ENCODE measurements at regions not wholly inside any gene's neighbourhood (a gene's known extent, or its start where the extent isn't known, plus 50 kb on each side); places are given as distances from the start of the nearest gene placed in this dataset.

GRCh38 chr5:118687661-118688621, 300.4 kb downstream of the DTWD2 start:
- DNase-seq (ENCODE audit: low read depth), result no peak

GRCh38 chr5:118687100-118687499, 301.2 kb downstream of the DTWD2 start:
- DNase-seq (ENCODE audit: low read depth), result no peak

- no peak for DNase-seq (ENCODE audit: low read depth)
These were observed 306.7 kb downstream of the DTWD2 start for GRCh38 chr5:118681655-118682054.

DNA sequence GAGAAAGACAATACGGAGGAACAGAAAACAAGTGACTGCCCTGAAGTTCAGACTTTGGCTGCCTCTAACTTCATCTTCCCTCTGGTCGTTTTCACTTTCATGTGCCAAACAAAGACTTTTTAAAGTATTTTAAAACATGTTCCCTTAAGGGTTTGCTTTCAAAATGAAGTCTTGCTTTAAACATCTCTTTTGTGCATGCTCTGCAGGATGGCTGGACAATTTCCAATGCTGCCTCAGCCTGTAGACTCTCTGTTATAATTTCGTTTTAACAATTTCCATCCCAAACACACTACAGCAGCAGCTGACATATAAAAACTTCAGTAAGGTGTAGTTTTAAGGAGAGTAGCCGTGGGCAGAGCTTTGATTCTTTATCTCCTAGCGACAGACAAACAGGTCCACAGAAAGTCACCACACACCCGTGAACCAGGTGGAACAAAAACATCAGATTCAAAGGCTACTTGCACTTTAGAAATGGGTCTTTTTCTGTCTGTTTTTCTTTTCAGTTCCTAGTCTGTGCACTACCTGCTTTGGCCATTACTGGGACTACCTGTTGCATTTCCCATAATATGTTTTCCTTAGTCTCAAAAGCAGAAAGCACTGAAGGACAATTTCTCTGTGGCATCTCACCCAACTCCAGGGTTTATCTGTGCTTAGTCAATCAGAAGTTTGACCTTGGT, 308.9 kb downstream of the DTWD2 start:
- no peak for DNase-seq (ENCODE audit: low read depth)

- DNase-seq (ENCODE audit: low read depth), result no peak
These were observed 309.6 kb downstream of the DTWD2 start for GRCh38 chr5:118678746-118679145.

DNA sequence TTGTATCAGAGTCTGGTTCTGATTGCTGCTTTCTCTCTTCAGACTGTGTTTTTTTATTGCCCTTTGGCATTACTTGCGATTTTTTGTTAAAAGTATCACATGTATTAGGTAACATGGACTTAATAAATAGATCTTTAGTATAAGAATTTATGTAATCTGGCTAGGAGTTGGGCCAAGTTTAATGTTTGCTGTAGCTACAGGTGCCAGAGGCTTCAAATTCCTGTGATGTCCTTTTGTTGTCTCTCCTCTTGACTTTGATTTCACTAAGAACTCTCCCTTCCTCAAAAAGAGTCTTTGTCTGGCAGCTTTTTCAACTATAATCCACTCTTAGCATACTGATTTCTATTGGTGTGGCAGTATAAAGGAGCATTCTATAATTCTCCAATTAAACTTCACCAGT, 313.1 kb downstream of the DTWD2 start:
- DNase-seq (ENCODE audit: low read depth), result no peak

DNA sequence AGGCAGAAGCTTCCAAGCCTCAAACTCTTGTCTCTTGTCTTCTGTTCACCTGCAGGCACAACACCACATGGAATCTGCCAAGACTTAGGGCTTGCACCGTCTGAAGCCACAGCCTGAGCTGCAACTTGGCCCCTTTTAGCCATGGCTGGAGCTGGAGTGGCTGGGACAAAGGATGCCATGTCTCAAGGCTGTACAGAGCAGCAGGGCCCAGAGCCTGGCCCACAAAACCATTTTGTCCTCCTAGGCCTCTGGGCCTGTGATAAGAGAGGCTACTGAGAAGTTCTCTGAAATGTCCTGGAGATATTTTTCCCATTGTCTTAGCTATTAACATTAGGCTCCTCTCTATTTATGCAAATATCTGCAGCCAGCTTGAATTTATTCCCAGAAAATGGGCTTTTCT, 330.8 kb downstream of the DTWD2 start:
- DNase-seq (ENCODE audit: low read depth), result no peak

- no peak for DNase-seq (ENCODE audit: low read depth)
These were observed 334.5 kb downstream of the DTWD2 start for GRCh38 chr5:118653872-118654271.

- no peak for DNase-seq (ENCODE audit: low read depth)
These were observed 335.2 kb downstream of the DTWD2 start for GRCh38 chr5:118653183-118653582.

DNA sequence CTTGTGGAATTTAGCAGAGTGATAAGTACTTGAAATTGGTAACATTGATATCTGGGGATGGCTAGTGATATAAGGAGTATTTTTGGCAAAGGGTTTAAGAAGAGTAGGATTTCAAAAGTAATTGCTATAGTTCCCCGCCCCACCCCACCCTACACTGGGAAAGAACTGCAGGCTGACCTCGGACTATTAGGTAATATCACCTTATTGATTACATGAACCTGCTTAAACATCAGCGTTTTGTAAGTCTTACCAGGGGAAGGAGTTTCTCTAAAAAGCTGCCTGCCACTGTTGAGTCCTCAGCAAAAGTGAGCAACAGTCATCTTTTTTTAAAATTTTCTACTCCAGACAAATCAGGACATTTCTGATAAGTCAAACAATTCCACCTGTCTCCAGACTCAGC, 337.3 kb downstream of the DTWD2 start:
- DNase-seq (ENCODE audit: low read depth), result no peak

DNA sequence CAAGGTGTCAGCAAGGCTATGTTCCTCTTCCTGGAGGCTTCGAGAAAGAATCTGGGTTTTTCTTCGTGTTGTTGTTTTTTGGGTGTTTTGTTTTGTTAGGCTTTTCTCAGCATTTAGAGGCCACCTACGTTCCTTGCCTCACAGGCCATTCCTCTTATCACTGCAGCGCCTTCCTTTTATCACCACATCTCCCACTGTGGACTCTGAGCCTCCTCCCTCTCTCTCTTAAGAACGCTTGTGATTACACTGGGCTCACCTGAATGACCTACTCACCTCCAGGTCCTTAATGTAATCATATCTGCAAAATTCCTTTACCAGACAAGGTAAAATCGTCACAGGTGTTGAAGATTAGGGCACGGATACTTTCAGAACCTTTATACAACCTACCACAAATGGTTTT, 340.8 kb downstream of the DTWD2 start:
- no peak for DNase-seq (ENCODE audit: low read depth)

DNA sequence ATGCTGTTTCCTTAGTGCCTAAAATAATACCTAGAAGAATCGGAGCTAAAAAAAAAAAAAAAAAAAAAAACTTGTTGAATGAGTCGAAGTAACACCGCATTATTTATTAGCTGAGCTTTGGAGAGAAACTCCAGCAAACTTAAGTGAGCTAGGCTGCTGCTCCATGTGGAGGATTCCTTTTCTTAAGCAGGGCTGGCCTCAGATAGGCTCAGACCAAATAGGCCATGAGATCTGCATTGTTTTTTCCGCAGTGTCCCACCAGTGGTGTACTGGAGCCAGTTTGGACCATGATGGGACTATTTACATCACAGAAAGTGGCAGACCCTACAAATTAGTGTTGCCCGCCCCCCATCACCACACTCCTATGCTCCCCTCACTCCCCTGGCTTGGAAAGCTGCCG, 341.4 kb downstream of the DTWD2 start:
- no peak for DNase-seq (ENCODE audit: low read depth)

- DNase-seq (ENCODE audit: low read depth), result no peak
These were observed 350.2 kb downstream of the DTWD2 start for GRCh38 chr5:118637947-118638670.

DNA sequence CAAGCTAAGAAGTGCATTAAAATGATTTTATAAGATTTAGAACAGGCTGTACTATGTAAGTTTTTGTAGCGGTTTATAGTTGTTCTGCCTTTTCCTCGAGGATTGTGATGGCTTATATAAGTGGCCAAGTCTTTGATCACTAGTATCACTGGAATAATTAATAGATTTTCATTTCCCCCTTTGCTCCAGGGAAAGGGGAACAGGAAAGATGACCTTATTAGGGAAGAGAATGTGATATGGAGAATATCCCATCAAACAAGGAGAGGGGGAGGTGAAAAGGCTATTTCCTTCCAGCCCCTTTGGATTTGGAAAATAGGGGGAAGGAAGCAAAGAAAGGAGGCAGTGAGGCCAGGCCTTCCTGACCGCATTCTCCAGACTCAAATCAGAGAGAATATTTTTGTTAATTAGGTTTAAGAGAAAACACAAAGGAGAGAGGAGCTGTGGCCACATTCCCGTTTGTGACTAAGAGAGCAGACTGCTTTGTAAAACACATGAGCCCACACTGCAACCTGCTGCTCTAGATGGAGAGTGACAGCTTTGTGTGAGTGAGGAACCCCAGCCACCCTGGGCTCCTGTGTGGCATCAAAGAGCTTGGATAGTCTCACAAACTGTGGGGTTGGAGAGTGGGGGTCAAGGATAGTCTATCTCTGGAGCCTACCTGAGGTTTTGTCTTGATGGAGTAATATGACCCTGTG, 359.5 kb downstream of the DTWD2 start:
- DNase-seq (ENCODE audit: low read depth), result no peak

DNA sequence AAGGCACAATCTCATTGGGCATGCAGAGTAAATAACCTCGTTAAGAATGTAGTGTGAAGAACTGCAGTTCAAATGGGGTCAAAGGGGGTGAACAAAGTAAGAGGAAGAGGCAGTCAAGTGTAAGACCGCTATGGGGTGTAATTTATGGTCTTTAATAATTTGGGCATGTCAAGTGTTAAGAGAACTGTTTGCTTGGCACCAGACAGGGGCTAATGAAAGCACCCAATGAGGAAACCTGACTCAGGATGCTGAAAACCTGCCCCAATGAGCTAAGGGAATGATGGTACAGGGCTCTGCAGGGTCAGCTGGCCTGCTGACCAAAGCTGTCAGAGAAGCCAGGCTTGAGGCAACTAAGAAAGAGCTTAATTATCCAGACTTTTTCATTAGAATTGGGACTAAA, 368.1 kb downstream of the DTWD2 start:
- DNase-seq (ENCODE audit: low read depth), result no peak

- no peak for DNase-seq (ENCODE audit: low read depth)
These were observed 368.5 kb downstream of the DTWD2 start for GRCh38 chr5:118619823-118620222.

GRCh38 chr5:118616281-118616680, 372.1 kb downstream of the DTWD2 start:
- DNase-seq (ENCODE audit: low read depth), result no peak

DNA sequence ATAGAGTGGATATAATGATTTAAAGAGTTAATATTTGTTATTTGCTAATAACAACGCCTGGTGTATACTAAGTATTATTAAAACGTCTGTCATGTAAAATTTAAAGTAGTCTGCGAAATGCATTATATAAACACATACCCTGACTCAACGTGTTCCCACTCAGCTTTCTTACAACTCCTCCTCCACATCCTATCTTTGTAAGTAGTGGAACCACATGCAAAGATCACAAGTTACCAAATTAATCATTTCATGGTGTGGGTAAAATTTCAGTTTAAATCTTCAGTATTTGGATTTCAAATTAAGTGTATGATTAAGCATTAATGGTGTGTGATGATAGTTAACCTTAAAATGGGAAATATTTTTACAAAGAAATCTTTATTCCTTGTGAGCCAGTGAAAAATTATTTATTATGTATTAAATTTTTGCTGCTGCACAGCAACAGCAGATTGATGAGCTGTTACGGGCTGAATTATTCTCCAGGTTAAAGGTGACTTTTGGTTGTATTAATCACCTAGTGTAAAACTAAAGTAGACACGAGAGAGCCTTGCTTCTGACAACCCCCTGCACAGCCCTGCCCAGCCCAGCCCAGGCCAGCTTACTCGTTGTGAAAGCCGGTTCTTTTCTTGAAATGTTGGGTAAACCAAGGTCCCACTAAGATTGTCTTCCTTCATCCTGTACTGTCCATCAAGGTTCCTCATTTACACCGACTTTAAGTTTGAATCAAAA, 373.5 kb downstream of the DTWD2 start:
- no peak for DNase-seq (ENCODE audit: low read depth)

GRCh38 chr5:118611332-118611945, 376.9 kb downstream of the DTWD2 start:
- DNase-seq (ENCODE audit: low read depth), result no peak

DNA sequence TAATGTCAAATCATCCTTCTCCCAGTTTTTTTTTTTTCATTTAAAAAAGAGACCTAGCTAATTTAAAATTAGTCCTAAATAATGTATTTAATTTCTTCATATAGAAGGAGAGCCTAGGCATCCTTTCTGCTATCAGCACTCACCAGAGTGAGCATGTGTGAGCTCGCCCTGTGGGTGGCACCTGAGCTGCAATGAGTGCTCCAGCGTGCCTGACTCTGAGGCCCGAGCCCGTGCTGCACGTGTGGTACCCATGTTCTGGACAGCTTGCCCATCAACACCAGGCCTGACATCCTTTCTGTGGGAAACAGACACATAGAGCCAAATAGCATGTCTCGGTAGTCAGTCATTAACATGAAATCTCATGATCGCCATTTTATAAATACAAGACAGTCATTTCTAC, 381.4 kb downstream of the DTWD2 start:
- DNase-seq (ENCODE audit: low read depth), result no peak

DNA sequence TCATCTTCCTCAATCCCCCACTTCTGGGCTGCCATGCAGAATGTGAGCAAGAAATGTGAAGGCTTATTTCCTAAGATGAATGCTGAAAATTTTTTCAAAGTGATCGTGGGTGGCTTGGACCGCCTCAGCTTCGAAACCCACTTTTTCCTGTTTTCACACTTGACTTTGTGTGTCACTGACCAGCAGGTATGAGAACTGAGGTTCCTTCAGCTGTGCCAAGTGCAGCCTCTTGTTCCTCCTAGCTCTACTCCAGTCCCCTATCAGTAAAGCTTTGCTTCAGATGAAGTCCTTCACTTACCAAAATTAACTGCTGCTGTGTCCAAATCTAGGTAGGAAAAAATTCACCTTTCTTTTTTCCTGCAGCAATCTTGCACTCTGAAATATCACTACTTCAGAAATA, 382.6 kb downstream of the DTWD2 start:
- DNase-seq (ENCODE audit: low read depth), result no peak
